LNCaP clone FGC (cell line): ENCODE measurements at regions not wholly inside any gene's neighbourhood (a gene's known extent, or its start where the extent isn't known, plus 50 kb on each side); places are given as distances from the start of the nearest gene placed in this dataset.

Source experiments
- DNase-seq: peaks from one replicate; pipeline ENCODE4 v3.0.0-alpha.2; 2011; ENCODE audit warnings: low read depth
- H3K4me3 ChIP-seq: 2 replicates; pipeline ENCODE4 v1.5.1; 2011; ENCODE audit warnings: mild to moderate bottlenecking, low read depth, low read length, control low read depth
- CTCF ChIP-seq: IDR thresholded peaks from 2 replicates; pipeline ENCODE4 v1.5.1; 2012; ENCODE audit warnings: mild to moderate bottlenecking; ENCODE audit not compliant: control insufficient read depth, insufficient read depth; ENCODE audit errors: extremely low read depth

GRCh38 chr5:135702191-135702590 is 123.4 kb upstream of the CXCL14 start:
- TF ChIP-seq CTCF, result no peak
- H3K4me3 ChIP-seq, result no peak overlapping the region
- DNase-seq, result no peak

- no peak for DNase-seq
- TF ChIP-seq CTCF, result no peak
- no peak overlapping the region for H3K4me3 ChIP-seq
Measured at GRCh38 chr5:135700731-135701130, 121.9 kb upstream of the CXCL14 start.

- TF ChIP-seq CTCF, result no peak
Measured at GRCh38 chr5:135697959-135698345, 119.2 kb upstream of the CXCL14 start.

GRCh38 chr5:135697251-135697958 is 118.6 kb upstream of the CXCL14 start:
- DNase-seq, result no peak
- no peak overlapping the region for H3K4me3 ChIP-seq
- no peak for TF ChIP-seq CTCF

More at GRCh38 chr5:135697959-135698345, 119.2 kb upstream of the CXCL14 start:
- no peak overlapping the region for H3K4me3 ChIP-seq
- DNase-seq, result no peak

GRCh38 chr5:135696317-135696716 is 117.5 kb upstream of the CXCL14 start:
- no peak overlapping the region for H3K4me3 ChIP-seq
- no peak for TF ChIP-seq CTCF
- no peak for DNase-seq

- DNase-seq, result no peak
- H3K4me3 ChIP-seq, result no peak overlapping the region
- no peak for TF ChIP-seq CTCF
Measured at GRCh38 chr5:135695656-135696313, 117.0 kb upstream of the CXCL14 start.

- no peak overlapping the region for H3K4me3 ChIP-seq
- DNase-seq, result no peak
- TF ChIP-seq CTCF, result no peak
Measured at GRCh38 chr5:135694906-135695305, 116.1 kb upstream of the CXCL14 start.
